ENCODE measurements at regions not wholly inside any gene's neighbourhood (a gene's known extent, or its start where the extent isn't known, plus 50 kb on each side); places are given as distances from the start of the nearest gene placed in this dataset. TPM values are rescaled to one million over a fixed set of nuclear protein-coding genes. Genes with fewer than 3 reads are reported as not detected.
"Not testable (repeated sequence)": the region's sequence is repeated elsewhere in the genome, so short reads cannot be mapped to it uniquely, and the experiment has no call there.

- no peak for DNase-seq
Observed at GRCh38 chr2:167340322-167340721, 452.0 kb downstream of the XIRP2 start.

GRCh38 chr2:167336213-167336612 lies 447.9 kb downstream of the XIRP2 start:
- no peak for DNase-seq

GRCh38 chr2:167335541-167335992 lies 447.3 kb downstream of the XIRP2 start:
- no peak for DNase-seq

GRCh38 chr2:167334146-167334742 lies 446.0 kb downstream of the XIRP2 start:
- DNase-seq: no peak

GRCh38 chr2:167333245-167333644 lies 445.0 kb downstream of the XIRP2 start:
- DNase-seq: no peak

- no peak for DNase-seq
Observed at GRCh38 chr2:167332358-167332757, 444.1 kb downstream of the XIRP2 start.

- no peak for DNase-seq
Observed at GRCh38 chr2:167331636-167332232, 443.5 kb downstream of the XIRP2 start.

GRCh38 chr2:167328808-167329207 lies 440.5 kb downstream of the XIRP2 start:
- not testable (repeated sequence) for DNase-seq

- DNase-seq: no peak
Observed at GRCh38 chr2:167322795-167323194, 434.5 kb downstream of the XIRP2 start.

GRCh38 chr2:167318581-167318980 lies 430.3 kb downstream of the XIRP2 start:
- DNase-seq: no peak

- no peak for DNase-seq
Observed at GRCh38 chr2:167310442-167310841, 422.2 kb downstream of the XIRP2 start.

Small RNA genes lying in the stretch of these regions (small RNA-seq; reads per million reads assigned to genes)
- gene RNU7-148P: not detected

All from occipital lobe (tissue), 2 donors.